K562 (cell line): ENCODE measurements at regions not wholly inside any gene's neighbourhood (a gene's known extent, or its start where the extent isn't known, plus 50 kb on each side); places are given as distances from the start of the nearest gene placed in this dataset.

Experiments
- ATAC-seq: fragments of 200-7000 bp; cut with Tn5 transposase; 3 replicates; pipeline ENCODE4 v1.9.1; 2020; ENCODE audit warnings: moderate library complexity
- BruUV-seq: library from RNA; stranded (reverse); fragments of 400-500 nt; replicated peaks from 2 replicates; lab custom pipeline; 2021; lab: Mats Ljungman, UMichigan
- CTCF ChIA-PET: fragments of 300-600 bp; formaldehyde crosslinking; extraction: SDS; loops from one replicate; lab custom pipeline; 2021; ENCODE audit warnings: low intra/inter-chr PET ratio; lab: Yijun Ruan, JAX
- POLR2A ChIA-PET: fragments of 300-600, 350-650 bp; sonication (Branson Sonifier 250); formaldehyde crosslinking; extraction: SDS; loops from one replicate; lab custom pipeline; 2021; ENCODE audit warnings: antibody characterized with exemption, inconsistent platforms; lab: Yijun Ruan, JAX
- DNase-seq, 4 experiments: peaks; one replicate each; pipeline versions ENCODE4 v3.0.0 to v3.0.0-alpha.2; 2011 to 2018; ENCODE audit warnings: low spot score in 3 of 4, mixed read lengths in 3 of 4; ENCODE audit errors: extremely low read depth in 1 of 4
- FAIRE-seq: peaks from 2 replicates; lab custom pipeline; 2011; peaks lifted over from hg19 to GRCh38; lab: Jason Lieb, UNC
- H2AFZ ChIP-seq: 2 replicates; pipeline ENCODE4 v1.6.0; 2011; ENCODE audit warnings: low read depth, low read length, control low read depth, inconsistent platforms
- H3K27ac ChIP-seq: fragments of 200-600 bp; 3 replicates; pipeline ENCODE4 v1.8.0; 2011; ENCODE audit warnings: low read depth, mild to moderate bottlenecking, control low read depth, inconsistent platforms, low read length, moderate library complexity, mixed read lengths; ENCODE audit errors: extremely low read depth
- H3K27me3 ChIP-seq, 2 experiments: fragments of 300-600 bp in 1 of 2; 2 replicates in 1 of 2; 3 replicates in 1 of 2; pipeline versions ENCODE4 v1.6.0 to v1.8.0; 2011; ENCODE audit warnings: inconsistent platforms in 2 of 2, low read length in 2 of 2, mild to moderate bottlenecking in 1 of 2, mixed read lengths in 1 of 2, moderate library complexity in 1 of 2; ENCODE audit not compliant: control insufficient read depth in 2 of 2, insufficient read depth in 2 of 2
- H3K36me3 ChIP-seq: fragments of 300-600 bp; 3 replicates; pipeline ENCODE4 v1.8.0; 2011; ENCODE audit warnings: mild to moderate bottlenecking, low read length, inconsistent platforms; ENCODE audit not compliant: control insufficient read depth, insufficient read depth
- H3K4me1 ChIP-seq, 2 experiments: fragments of 200-600 bp in 1 of 2; replicated peaks in 1 of 2; 2 replicates in 1 of 2; 3 replicates in 1 of 2; pipeline versions ENCODE4 v1.5.1 to v1.8.0; 2011; ENCODE audit warnings: inconsistent platforms in 2 of 2, low read length in 2 of 2, mild to moderate bottlenecking in 1 of 2, mixed read lengths in 1 of 2, moderate library complexity in 1 of 2; ENCODE audit not compliant: control insufficient read depth in 2 of 2, insufficient read depth in 2 of 2
- H3K4me2 ChIP-seq: 2 replicates; pipeline ENCODE4 v1.6.1; 2011; ENCODE audit warnings: low read length, control low read depth, inconsistent platforms, mixed read lengths; ENCODE audit not compliant: insufficient read depth
- H3K4me3 ChIP-seq: fragments of 200-600 bp; sonication (generic), shearing (Covaris generic); 2 replicates; pipeline ENCODE4 v1.5.1; 2016; ENCODE audit warnings: control low read depth, inconsistent platforms
- H3K79me2 ChIP-seq: fragments of 200-600 bp; 3 replicates; pipeline ENCODE4 v1.8.0; 2011; ENCODE audit warnings: low read length, inconsistent platforms; ENCODE audit not compliant: control insufficient read depth, insufficient read depth
- H3K9ac ChIP-seq, 2 experiments: 2 replicates each; pipeline versions ENCODE4 v1.6.0 to v1.6.1; 2011; ENCODE audit warnings: low read depth in 2 of 2, low read length in 2 of 2, control low read depth in 1 of 2, inconsistent platforms in 1 of 2, mild to moderate bottlenecking in 1 of 2, mixed read lengths in 1 of 2; ENCODE audit not compliant: insufficient read depth in 1 of 2
- H3K9me1 ChIP-seq: one replicate; pipeline ENCODE4 v1.6.0; 2011; ENCODE audit warnings: inconsistent platforms, mild to moderate bottlenecking, low read length, moderate library complexity; ENCODE audit not compliant: control insufficient read depth, insufficient read depth
- H3K9me3 ChIP-seq: replicated peaks from 2 replicates; pipeline ENCODE4 v1.5.1; 2011; ENCODE audit warnings: low read depth, low read length, inconsistent platforms; ENCODE audit not compliant: control insufficient read depth, insufficient read depth
- H4K20me1 ChIP-seq: replicated peaks from 2 replicates; pipeline ENCODE4 v1.6.1; 2011; ENCODE audit warnings: low read length, inconsistent platforms, mixed read lengths; ENCODE audit not compliant: control insufficient read depth, insufficient read depth
- CBFA2T3 ChIP-seq: fragments of 450-650 bp; IDR thresholded peaks from 2 replicates; pipeline ENCODE4 v1.6.1; 2017
- CBX1 ChIP-seq: sonication (generic); IDR thresholded peaks from 2 replicates; pipeline ENCODE4 v1.6.1; 2016; ENCODE audit warnings: antibody characterized with exemption, low read depth, mild to moderate bottlenecking
- DIDO1 ChIP-seq: fragments of 450-650 bp; IDR thresholded peaks from 2 replicates; pipeline ENCODE4 v1.6.1; 2016; ENCODE audit warnings: low read depth, missing biosample characterization, missing genetic modification characterization
- DLX4 ChIP-seq: fragments of 250-450 bp; sonication (Bioruptor Pico); IDR thresholded peaks from 2 replicates; pipeline ENCODE4 v1.6.1; 2021; ENCODE audit warnings: mild to moderate bottlenecking
- HMGN3 ChIP-seq: IDR thresholded peaks from 2 replicates; pipeline ENCODE4 v1.6.1; 2011; ENCODE audit warnings: borderline replicate concordance, low read depth, mild to moderate bottlenecking, mixed read lengths, low read length; ENCODE audit not compliant: insufficient read length; ENCODE audit errors: extremely low read depth
- MCM3 ChIP-seq: fragments of 450-650 bp; IDR thresholded peaks from 2 replicates; pipeline ENCODE4 v1.6.1; 2016
- NR3C1 ChIP-seq: sonication (generic); formaldehyde crosslinking; IDR thresholded peaks from 2 replicates; pipeline ENCODE4 v1.8.1; 2022; ENCODE audit warnings: missing genetic modification reagents
- NRF1 ChIP-seq, 2 experiments: fragments of 450-650 bp; IDR thresholded peaks in 1 of 2; conservative IDR thresholded peaks in 1 of 2; 2 replicates each; pipeline ENCODE4 v1.6.1; 2014; ENCODE audit warnings: mild to moderate bottlenecking in 2 of 2
- OTX1 ChIP-seq: fragments of 450-650 bp; formaldehyde crosslinking; IDR thresholded peaks from 2 replicates; pipeline ENCODE4 v1.4.0; 2022; ENCODE audit warnings: mild to moderate bottlenecking
- PHF21A ChIP-seq: fragments of 450-650 bp; IDR thresholded peaks from 2 replicates; pipeline ENCODE4 v1.6.1; 2017; ENCODE audit warnings: low read depth, borderline replicate concordance
- RUNX1 ChIP-seq: sonication (generic); IDR thresholded peaks from 2 replicates; pipeline ENCODE4 v1.6.1; 2016; ENCODE audit warnings: antibody characterized with exemption, low read depth
- SIN3B ChIP-seq: fragments of 450-650 bp; IDR thresholded peaks from 2 replicates; pipeline ENCODE4 v1.6.1; 2017; ENCODE audit warnings: low read depth, mild to moderate bottlenecking, moderate library complexity
- TFAM ChIP-seq: fragments of 250-450 bp; sonication (Bioruptor Pico); conservative IDR thresholded peaks from 2 replicates; pipeline ENCODE4 v1.5.0; 2021; ENCODE audit warnings: mild to moderate bottlenecking, moderate library complexity
- XRCC4 ChIP-seq: IDR thresholded peaks from one replicate; pipeline ENCODE4 v1.6.1; 2011; ENCODE audit not compliant: insufficient read depth, insufficient read length; ENCODE audit errors: extremely low read depth
- ZNF12 ChIP-seq: sonication (generic); formaldehyde crosslinking; IDR thresholded peaks from 2 replicates; pipeline ENCODE4 v1.4.0; 2020; ENCODE audit warnings: mild to moderate bottlenecking, missing genetic modification reagents
- ZNF184 ChIP-seq: sonication (generic); formaldehyde crosslinking; IDR thresholded peaks from 2 replicates; pipeline ENCODE4 v1.5.0; 2020; ENCODE audit warnings: missing genetic modification reagents
- ZNF197 ChIP-seq: fragments of 200-800 bp; sonication (Bioruptor generic); IDR thresholded peaks from 2 replicates; pipeline ENCODE4 v1.6.1; 2016; ENCODE audit warnings: low read depth, missing genetic modification characterization, missing compliant biosample characterization
- ZNF76 ChIP-seq: fragments of 250-450 bp; sonication (Bioruptor Pico); IDR thresholded peaks from 2 replicates; pipeline ENCODE4 v1.4.0; 2020; ENCODE audit warnings: mild to moderate bottlenecking, moderate library complexity, borderline replicate concordance
- in situ Hi-C: fragments of 300-500 bp; cut with MboI; formaldehyde crosslinking; loops from 4 replicates; pipeline ENCODE4 v1.15.0; 2018; ENCODE audit warnings: inconsistent platforms, mixed read lengths
- intact Hi-C: fragments of 100-400 bp; cut with micrococcal nuclease; formaldehyde crosslinking; loops from 2 replicates; pipeline ENCODE4 v1.14.2; 2022
- TF ChIP-seq, protein P1 (sequence below): fragments of 250-450 bp; sonication (Bioruptor Pico); IDR thresholded peaks from 2 replicates; pipeline ENCODE4 v1.5.0; 2022; ENCODE audit warnings: mild to moderate bottlenecking

- no peak for TF ChIP-seq ZNF184 (CRISPR knock-in tag)
These were observed 484.0 kb upstream of the ZWINT start (continued) for GRCh38 chr10:56844978-56845529.

GRCh38 chr10:56836659-56837058, 475.6 kb upstream of the ZWINT start:
- no peak overlapping the region for H3K27ac ChIP-seq
- no peak overlapping the region for H3K4me2 ChIP-seq
- ChIA-PET POLR2A (no interaction called here), CTCF (no interaction called here)
- H3K4me1 ChIP-seq, result no peaks in the 10 kb centered on the region
- H3K9ac ChIP-seq, result no peak overlapping the region
- intact Hi-C loops, result no loop called here
- no peaks in the 10 kb centered on the region for H3K79me2 ChIP-seq
- no TSS peak for BruUV-seq
- no peaks in the 10 kb centered on the region for H4K20me1 ChIP-seq
- no peaks in the 10 kb centered on the region for H3K9me3 ChIP-seq
- H3K9me1 ChIP-seq, result no peaks in the 10 kb centered on the region
- no peak for ATAC-seq
- H3K36me3 ChIP-seq, result no peaks in the 10 kb centered on the region
- no peak for DNase-seq
- in situ Hi-C loops, result no loop called here
- no peak overlapping the region for H3K4me3 ChIP-seq
- no peak for FAIRE-seq
- no peak overlapping the region for H2AFZ ChIP-seq
- H3K27me3 ChIP-seq, result no peaks in the 10 kb centered on the region
- TF ChIP-seq ZNF12 (no peak), CBX1 (no peak), SIN3B (no peak), NR3C1 (no peak), OTX1 (CRISPR knock-in tag) (no peak), XRCC4 (no peak), DIDO1 (no peak), HMGN3 (no peak), RUNX1 (no peak), NRF1 (conservative IDR thresholded peaks at IDR 0.05 in 1 of 2, IDR thresholded peaks at IDR 0.05 in 1 of 2) (no peak), CBFA2T3 (no peak), MCM3 (no peak), ZNF197 (CRISPR knock-in tag) (no peak), PHF21A (no peak), DLX4 (CRISPR knock-in tag) (no peak), ZNF76 (CRISPR knock-in tag) (no peak), TFAM (CRISPR knock-in tag) (no peak)
- TF ChIP-seq, protein P1, sequence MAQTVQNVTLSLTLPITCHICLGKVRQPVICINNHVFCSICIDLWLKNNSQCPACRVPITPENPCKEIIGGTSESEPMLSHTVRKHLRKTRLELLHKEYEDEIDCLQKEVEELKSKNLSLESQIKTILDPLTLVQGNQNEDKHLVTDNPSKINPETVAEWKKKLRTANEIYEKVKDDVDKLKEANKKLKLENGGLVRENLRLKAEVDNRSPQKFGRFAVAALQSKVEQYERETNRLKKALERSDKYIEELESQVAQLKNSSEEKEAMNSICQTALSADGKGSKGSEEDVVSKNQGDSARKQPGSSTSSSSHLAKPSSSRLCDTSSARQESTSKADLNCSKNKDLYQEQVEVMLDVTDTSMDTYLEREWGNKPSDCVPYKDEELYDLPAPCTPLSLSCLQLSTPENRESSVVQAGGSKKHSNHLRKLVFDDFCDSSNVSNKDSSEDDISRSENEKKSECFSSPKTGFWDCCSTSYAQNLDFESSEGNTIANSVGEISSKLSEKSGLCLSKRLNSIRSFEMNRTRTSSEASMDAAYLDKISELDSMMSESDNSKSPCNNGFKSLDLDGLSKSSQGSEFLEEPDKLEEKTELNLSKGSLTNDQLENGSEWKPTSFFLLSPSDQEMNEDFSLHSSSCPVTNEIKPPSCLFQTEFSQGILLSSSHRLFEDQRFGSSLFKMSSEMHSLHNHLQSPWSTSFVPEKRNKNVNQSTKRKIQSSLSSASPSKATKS, result no peak
